Mammary epithelial cell (primary cell): ENCODE measurements at regions not wholly inside any gene's neighbourhood (a gene's known extent, or its start where the extent isn't known, plus 50 kb on each side); places are given as distances from the start of the nearest gene placed in this dataset.

ENCODE experiments used
- EZH2 ChIP-seq: IDR thresholded peaks from 2 replicates; pipeline ENCODE4 v1.6.1; 2012; ENCODE audit warnings: low read length, inconsistent platforms, borderline replicate concordance
- TF ChIP-seq, protein P1 (sequence below), 2 donors: IDR thresholded peaks in 1 of 2; conservative IDR thresholded peaks in 1 of 2; 2 replicates each; pipeline ENCODE4 v1.5.1; 2011 to 2012; ENCODE audit warnings: inconsistent platforms in 2 of 2, low read length in 2 of 2, mild to moderate bottlenecking in 2 of 2, control low read depth in 1 of 2, low read depth in 1 of 2; ENCODE audit not compliant: insufficient read depth in 1 of 2; ENCODE audit errors: extremely low read depth in 1 of 2

DNA sequence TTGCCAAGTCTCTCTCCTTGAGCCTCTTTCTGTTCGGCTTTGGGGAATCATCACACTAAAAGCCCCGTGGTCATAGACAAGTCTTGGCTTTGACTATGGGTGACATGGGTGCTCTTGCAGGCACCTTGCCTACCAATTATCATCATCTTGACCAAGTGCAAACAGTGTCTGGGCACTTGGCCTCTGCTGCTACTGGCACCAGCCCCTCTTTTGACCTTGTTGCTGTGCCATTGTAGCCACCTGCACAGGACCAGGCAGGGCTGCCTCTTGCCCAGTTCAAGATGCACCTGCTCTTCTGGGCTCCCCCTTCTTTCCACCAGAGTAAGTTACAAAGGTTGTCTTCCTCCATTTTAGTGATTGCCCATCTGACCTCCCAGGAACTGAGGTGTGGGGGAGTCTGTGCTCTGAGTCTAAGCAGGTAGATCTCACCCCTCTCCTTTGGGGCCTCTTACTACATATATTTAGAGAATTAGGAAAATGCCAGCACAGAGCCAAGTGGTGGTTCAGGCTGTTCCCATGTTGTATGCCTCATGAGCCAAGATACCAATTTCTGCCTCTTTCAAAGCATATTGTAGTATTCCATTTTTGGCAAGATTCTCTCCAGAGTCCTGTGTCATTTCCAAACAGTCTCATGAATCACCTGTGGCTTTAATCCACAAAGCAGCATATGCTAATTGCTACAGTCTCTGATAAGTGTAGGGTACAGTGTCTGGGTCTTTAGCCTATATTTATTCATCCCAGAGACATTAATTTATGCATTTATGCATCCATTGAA lies 142.9 kb upstream of the DAP start:
- TF ChIP-seq, protein P1, sequence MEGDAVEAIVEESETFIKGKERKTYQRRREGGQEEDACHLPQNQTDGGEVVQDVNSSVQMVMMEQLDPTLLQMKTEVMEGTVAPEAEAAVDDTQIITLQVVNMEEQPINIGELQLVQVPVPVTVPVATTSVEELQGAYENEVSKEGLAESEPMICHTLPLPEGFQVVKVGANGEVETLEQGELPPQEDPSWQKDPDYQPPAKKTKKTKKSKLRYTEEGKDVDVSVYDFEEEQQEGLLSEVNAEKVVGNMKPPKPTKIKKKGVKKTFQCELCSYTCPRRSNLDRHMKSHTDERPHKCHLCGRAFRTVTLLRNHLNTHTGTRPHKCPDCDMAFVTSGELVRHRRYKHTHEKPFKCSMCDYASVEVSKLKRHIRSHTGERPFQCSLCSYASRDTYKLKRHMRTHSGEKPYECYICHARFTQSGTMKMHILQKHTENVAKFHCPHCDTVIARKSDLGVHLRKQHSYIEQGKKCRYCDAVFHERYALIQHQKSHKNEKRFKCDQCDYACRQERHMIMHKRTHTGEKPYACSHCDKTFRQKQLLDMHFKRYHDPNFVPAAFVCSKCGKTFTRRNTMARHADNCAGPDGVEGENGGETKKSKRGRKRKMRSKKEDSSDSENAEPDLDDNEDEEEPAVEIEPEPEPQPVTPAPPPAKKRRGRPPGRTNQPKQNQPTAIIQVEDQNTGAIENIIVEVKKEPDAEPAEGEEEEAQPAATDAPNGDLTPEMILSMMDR (conservative IDR thresholded peaks at IDR 0.05 in 1 of 2, IDR thresholded peaks at IDR 0.05 in 1 of 2; ENCODE audit: extremely low read depth in 1 of 2, insufficient read depth in 1 of 2, low read depth in 1 of 2, low read length in 2 of 2) = no peak
- no peak for TF ChIP-seq EZH2
